Caco-2 (cell line): ENCODE measurements at regions not wholly inside any gene's neighbourhood (a gene's known extent, or its start where the extent isn't known, plus 50 kb on each side); places are given as distances from the start of the nearest gene placed in this dataset.

Experiments used
- BruUV-seq: library from RNA; stranded (reverse); fragments of 400-500 nt; replicated peaks from 2 replicates; lab custom pipeline; 2021; lab: Mats Ljungman, UMichigan
- CTCF ChIA-PET: fragments of 300-600 bp; sonication (Branson Sonifier 250); formaldehyde crosslinking; loops from one replicate; lab custom pipeline; 2022; ENCODE audit warnings: antibody characterized with exemption; lab: Charles Lee
- POLR2A ChIA-PET: fragments of 300-600 bp; sonication (Branson Sonifier 250); formaldehyde crosslinking; loops from one replicate; lab custom pipeline; 2022; ENCODE audit warnings: antibody characterized with exemption; lab: Charles Lee
- DNase-seq, 2 experiments: peaks; one replicate each; pipeline versions ENCODE4 v3.0.0 to v3.0.0-alpha.2; 2020 to 2022
- H3K27me3 ChIP-seq: replicated peaks from 2 replicates; pipeline ENCODE4 v1.6.0; 2011; ENCODE audit warnings: low read length; ENCODE audit not compliant: control insufficient read depth, insufficient read depth
- H3K36me3 ChIP-seq: 2 replicates; pipeline ENCODE4 v1.5.1; 2011; ENCODE audit warnings: low read length; ENCODE audit not compliant: control insufficient read depth, insufficient read depth
- H3K4me1 ChIP-seq: fragments of 250-450 bp; sonication (Bioruptor Pico); 2 replicates; pipeline ENCODE4 v1.5.1; 2020; ENCODE audit warnings: mild to moderate bottlenecking
- H3K4me3 ChIP-seq: 2 replicates; pipeline ENCODE4 v1.5.1; 2011; ENCODE audit warnings: low read depth, mild to moderate bottlenecking, control low read depth, low read length
- H3K9me3 ChIP-seq: fragments of 250-450 bp; sonication (Bioruptor Pico); 2 replicates; pipeline ENCODE4 v1.5.1; 2020; ENCODE audit warnings: mild to moderate bottlenecking, moderate library complexity
- H3K27ac Mint-ChIP-seq: one replicate; pipeline ENCODE4 v1.8.0; 2022; ENCODE audit warnings: mixed read lengths; ENCODE audit not compliant: unreplicated experiment
- H3K27me3 Mint-ChIP-seq: one replicate; pipeline ENCODE4 v1.8.0; 2022; ENCODE audit warnings: mixed read lengths; ENCODE audit not compliant: insufficient read depth, unreplicated experiment
- H3K36me3 Mint-ChIP-seq: one replicate; pipeline ENCODE4 v1.8.0; 2022; ENCODE audit warnings: mild to moderate bottlenecking, mixed read lengths; ENCODE audit not compliant: insufficient read depth, unreplicated experiment
- H3K4me1 Mint-ChIP-seq: one replicate; pipeline ENCODE4 v1.8.0; 2022; ENCODE audit warnings: low read depth, mixed read lengths; ENCODE audit not compliant: unreplicated experiment
- H3K4me3 Mint-ChIP-seq: one replicate; pipeline ENCODE4 v1.8.0; 2022; ENCODE audit warnings: mild to moderate bottlenecking, moderate library complexity, mixed read lengths; ENCODE audit not compliant: unreplicated experiment
- H3K9me3 Mint-ChIP-seq: one replicate; pipeline ENCODE4 v1.8.0; 2022; ENCODE audit warnings: mixed read lengths; ENCODE audit not compliant: unreplicated experiment
- intact Hi-C: fragments of 100-400 bp; cut with micrococcal nuclease; formaldehyde crosslinking; loops from one replicate; pipeline ENCODE4 v1.10.0; 2022; ENCODE audit not compliant: unreplicated experiment
- TF ChIP-seq, protein P1 (sequence below), 2 experiments: fragments of 200-600 bp in 1 of 2; IDR thresholded peaks; 1 replicate in 1 of 2; 2 replicates in 1 of 2; pipeline versions ENCODE4 v1.5.1 to v1.8.0; 2011 to 2022; ENCODE audit warnings: antibody characterized with exemption in 1 of 2, control low read depth in 1 of 2, inconsistent platforms in 1 of 2, low read depth in 1 of 2, low read length in 1 of 2, mild to moderate bottlenecking in 1 of 2, moderate library complexity in 1 of 2; ENCODE audit not compliant: insufficient read depth in 1 of 2, severe bottlenecking in 1 of 2, unreplicated experiment in 1 of 2

DNA sequence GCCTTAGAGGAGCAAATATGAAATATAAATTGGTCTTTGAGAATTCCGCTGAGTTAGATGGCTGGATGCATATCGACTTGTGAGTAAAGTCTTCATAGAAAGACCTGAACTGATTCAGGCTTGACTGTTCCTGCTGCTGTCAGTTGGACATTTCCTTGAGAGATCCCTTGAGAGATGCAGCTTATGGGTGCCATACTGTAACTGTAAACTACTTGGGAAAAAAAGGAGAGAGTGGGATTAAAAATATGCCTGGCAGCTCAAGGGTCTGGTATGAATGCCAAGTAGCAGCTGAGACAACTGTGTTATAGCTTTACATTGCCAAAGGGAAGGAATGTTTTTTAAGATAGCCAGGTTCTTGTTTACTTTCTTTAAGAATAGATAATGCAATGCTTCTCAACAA is 926.6 kb downstream of the EPHA3 start:
- Mint-ChIP-seq H3K36me3 (no peaks in the 10 kb centered on the region), H3K4me3 (no peak overlapping the region), H3K27me3 (no peaks in the 10 kb centered on the region), H3K9me3 (no peaks in the 10 kb centered on the region), H3K27ac (no peak overlapping the region), H3K4me1 (no peaks in the 10 kb centered on the region)
- H3K27me3 ChIP-seq = no peaks in the 10 kb centered on the region
- H3K9me3 ChIP-seq = no peaks in the 10 kb centered on the region
- TF ChIP-seq, protein P1, sequence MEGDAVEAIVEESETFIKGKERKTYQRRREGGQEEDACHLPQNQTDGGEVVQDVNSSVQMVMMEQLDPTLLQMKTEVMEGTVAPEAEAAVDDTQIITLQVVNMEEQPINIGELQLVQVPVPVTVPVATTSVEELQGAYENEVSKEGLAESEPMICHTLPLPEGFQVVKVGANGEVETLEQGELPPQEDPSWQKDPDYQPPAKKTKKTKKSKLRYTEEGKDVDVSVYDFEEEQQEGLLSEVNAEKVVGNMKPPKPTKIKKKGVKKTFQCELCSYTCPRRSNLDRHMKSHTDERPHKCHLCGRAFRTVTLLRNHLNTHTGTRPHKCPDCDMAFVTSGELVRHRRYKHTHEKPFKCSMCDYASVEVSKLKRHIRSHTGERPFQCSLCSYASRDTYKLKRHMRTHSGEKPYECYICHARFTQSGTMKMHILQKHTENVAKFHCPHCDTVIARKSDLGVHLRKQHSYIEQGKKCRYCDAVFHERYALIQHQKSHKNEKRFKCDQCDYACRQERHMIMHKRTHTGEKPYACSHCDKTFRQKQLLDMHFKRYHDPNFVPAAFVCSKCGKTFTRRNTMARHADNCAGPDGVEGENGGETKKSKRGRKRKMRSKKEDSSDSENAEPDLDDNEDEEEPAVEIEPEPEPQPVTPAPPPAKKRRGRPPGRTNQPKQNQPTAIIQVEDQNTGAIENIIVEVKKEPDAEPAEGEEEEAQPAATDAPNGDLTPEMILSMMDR (IDR thresholded peaks at IDR 0.05; ENCODE audit: insufficient read depth in 1 of 2, low read depth in 1 of 2, low read length in 1 of 2, severe bottlenecking in 1 of 2, unreplicated experiment in 1 of 2) = no peak
- ChIA-PET CTCF (no interaction called here), POLR2A (no interaction called here)
- no TSS peak for BruUV-seq
- H3K4me3 ChIP-seq = no peak overlapping the region
- H3K4me1 ChIP-seq = peaks cover 4% of the 10 kb centered on the region; the same call in 1 of the 2 replicates
- intact Hi-C loops = no loop called here
- no peak for DNase-seq
- H3K36me3 ChIP-seq = no peaks in the 10 kb centered on the region

DNA sequence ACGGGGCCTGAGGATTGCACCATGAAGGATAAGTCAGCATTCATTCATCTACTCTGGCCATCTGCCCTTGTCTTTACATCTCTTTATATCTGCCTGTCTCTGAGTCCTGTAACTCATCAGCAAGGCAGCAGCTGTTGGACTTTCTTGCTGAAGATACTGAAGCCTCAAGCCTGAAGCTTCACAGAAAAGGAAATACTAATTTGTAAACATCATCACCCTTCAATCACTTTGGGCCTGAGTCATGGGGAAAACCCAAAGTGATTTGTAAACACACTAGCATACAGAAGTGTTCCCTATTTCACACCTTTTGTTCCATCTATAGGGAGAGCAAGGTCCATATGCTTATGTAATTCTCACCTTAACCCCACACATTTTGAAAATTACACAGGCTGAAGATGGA is 928.2 kb downstream of the EPHA3 start:
- no peaks in the 10 kb centered on the region for H3K4me1 Mint-ChIP-seq
- H3K4me3 Mint-ChIP-seq = no peak overlapping the region
- Histone ChIP-seq H3K9me3 (no peaks in the 10 kb centered on the region), H3K4me3 (no peak overlapping the region), H3K36me3 (no peaks in the 10 kb centered on the region), H3K27me3 (no peaks in the 10 kb centered on the region), H3K4me1 (peaks cover 14% of the 10 kb centered on the region; the same call in 1 of the 2 replicates)
- TF ChIP-seq, protein P1 (IDR thresholded peaks at IDR 0.05; ENCODE audit: insufficient read depth in 1 of 2, low read depth in 1 of 2, low read length in 1 of 2, severe bottlenecking in 1 of 2, unreplicated experiment in 1 of 2) = no peak
- no peaks in the 10 kb centered on the region for H3K9me3 Mint-ChIP-seq
- ChIA-PET CTCF (no interaction called here), POLR2A (no interaction called here)
- H3K36me3 Mint-ChIP-seq = no peaks in the 10 kb centered on the region
- intact Hi-C loops = no loop called here
- H3K27me3 Mint-ChIP-seq = no peaks in the 10 kb centered on the region
- BruUV-seq = no TSS peak
- DNase-seq = no peak
- no peak overlapping the region for H3K27ac Mint-ChIP-seq

DNA sequence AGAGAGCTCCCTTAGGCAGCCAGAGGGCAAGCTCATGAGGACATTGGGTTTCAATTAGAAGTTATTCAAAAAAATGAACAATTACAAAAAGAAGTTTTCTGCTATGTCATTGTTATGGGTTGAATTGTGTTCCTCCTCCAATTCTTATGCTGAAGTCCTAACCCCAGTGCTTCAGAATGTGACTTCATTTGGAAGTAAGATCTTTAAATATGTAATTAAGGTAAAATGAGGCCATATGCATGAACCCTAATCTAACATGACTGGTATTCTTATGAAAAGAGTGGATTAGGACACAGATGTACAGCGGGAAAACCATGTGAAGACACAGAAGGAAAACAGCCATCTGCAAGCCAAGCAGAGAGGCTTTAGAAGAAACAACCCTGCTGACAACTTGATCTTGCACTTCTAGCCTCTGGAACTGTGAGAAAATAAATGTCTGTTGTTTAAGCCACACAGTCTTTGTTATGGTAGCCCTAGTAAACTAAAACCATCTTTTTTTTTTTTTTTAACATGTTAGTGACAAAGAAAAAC is 929.6 kb downstream of the EPHA3 start:
- Mint-ChIP-seq H3K4me1 (no peaks in the 10 kb centered on the region), H3K27me3 (no peaks in the 10 kb centered on the region), H3K27ac (no peak overlapping the region)

More for the DNA sequence above, 929.6 kb downstream of the EPHA3 start:
- no peak overlapping the region for H3K4me3 ChIP-seq
- ChIA-PET CTCF (no interaction called here), POLR2A (no interaction called here)
- DNase-seq = no peak
- TF ChIP-seq, protein P1 (IDR thresholded peaks at IDR 0.05; ENCODE audit: insufficient read depth in 1 of 2, low read depth in 1 of 2, low read length in 1 of 2, severe bottlenecking in 1 of 2, unreplicated experiment in 1 of 2) = no peak
- H3K36me3 ChIP-seq = no peaks in the 10 kb centered on the region
- intact Hi-C loops = no loop called here
- BruUV-seq = no TSS peak
- H3K27me3 ChIP-seq = no peaks in the 10 kb centered on the region
- H3K4me3 Mint-ChIP-seq = no peak overlapping the region
- H3K9me3 Mint-ChIP-seq = no peaks in the 10 kb centered on the region
- peaks cover 16% of the 10 kb centered on the region; the same call in 1 of the 2 replicates for H3K4me1 ChIP-seq
- H3K36me3 Mint-ChIP-seq = no peaks in the 10 kb centered on the region
- no peaks in the 10 kb centered on the region for H3K9me3 ChIP-seq
